ENCODE measurements at regions not wholly inside any gene's neighbourhood (a gene's known extent, or its start where the extent isn't known, plus 50 kb on each side); places are given as distances from the start of the nearest gene placed in this dataset.

- Histone ChIP-seq H3K4me3 (ENCODE audit: low read length in 2 of 2) (no peak overlapping the region), H3K27me3 (ENCODE audit: control insufficient read depth in 1 of 2, insufficient read depth in 2 of 2, low read length in 2 of 2) (no peaks in the 10 kb centered on the region), H3K9me3 (ENCODE audit: control insufficient read depth in 2 of 2, low read length in 2 of 2) (no peaks in the 10 kb centered on the region), H3K4me1 (ENCODE audit: control insufficient read depth, insufficient read depth, low read length) (peaks cover 21% of the 10 kb centered on the region), H3K27ac (ENCODE audit: low read length) (peak overlapping the region; percentile 32), H3K36me3 (ENCODE audit: control insufficient read depth in 2 of 2, insufficient read depth in 2 of 2, low read length in 2 of 2) (no peaks in the 10 kb centered on the region), H3K9ac (ENCODE audit: low read length in 2 of 2) (no peak overlapping the region)
These were observed 67.7 kb downstream of the PLEKHG1 start for GRCh38 chr6:150667359-150667758.

DNA sequence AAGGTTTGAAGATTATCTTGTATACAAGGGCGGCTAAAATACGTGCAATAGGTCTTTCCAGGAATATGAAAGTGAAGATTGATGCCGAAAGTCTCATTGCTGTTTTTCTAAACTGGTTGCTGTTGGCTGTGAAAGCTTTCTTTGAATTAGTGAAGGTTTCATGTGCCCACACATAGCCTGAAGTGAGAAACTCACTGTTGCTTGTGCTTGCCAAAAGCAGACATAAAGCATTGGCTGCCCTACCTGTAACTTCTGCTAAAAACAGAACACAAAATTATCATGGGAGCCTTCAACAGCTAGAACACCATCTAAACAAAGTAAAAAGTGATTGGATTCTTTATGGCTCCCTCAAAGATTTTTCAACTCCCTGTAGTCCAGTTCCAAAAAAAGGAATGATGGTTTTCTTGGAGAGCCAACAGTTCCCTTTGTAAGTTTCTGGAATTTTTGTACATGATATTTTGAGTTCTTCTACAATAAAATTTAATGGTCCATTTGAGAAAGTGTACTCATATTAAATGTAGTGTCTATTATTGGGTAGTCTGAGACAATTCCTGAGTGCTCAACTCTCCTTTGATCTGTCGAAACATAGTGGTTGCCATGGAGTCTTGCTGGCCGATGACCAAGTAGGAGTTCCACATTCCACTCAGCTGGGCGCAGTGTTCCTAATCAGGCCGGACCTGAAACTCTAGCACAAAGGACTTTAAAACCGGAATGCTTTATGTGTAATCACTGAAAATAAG, 68.5 kb downstream of the PLEKHG1 start:
- H3K36me3 ChIP-seq (ENCODE audit: control insufficient read depth in 2 of 2, insufficient read depth in 2 of 2, low read length in 2 of 2), result no peaks in the 10 kb centered on the region
- H3K4me3 ChIP-seq (ENCODE audit: low read length in 2 of 2), result no peak overlapping the region
- H3K27ac ChIP-seq (ENCODE audit: low read length), result peak overlapping the region; percentile 32
- peaks cover 21% of the 10 kb centered on the region for H3K4me1 ChIP-seq (ENCODE audit: control insufficient read depth, insufficient read depth, low read length)
- H3K9ac ChIP-seq (ENCODE audit: low read length in 2 of 2), result no peak overlapping the region
- H3K9me3 ChIP-seq (ENCODE audit: control insufficient read depth in 2 of 2, low read length in 2 of 2), result no peaks in the 10 kb centered on the region
- H3K27me3 ChIP-seq (ENCODE audit: control insufficient read depth in 1 of 2, insufficient read depth in 2 of 2, low read length in 2 of 2), result no peaks in the 10 kb centered on the region

- Histone ChIP-seq H3K36me3 (ENCODE audit: control insufficient read depth in 2 of 2, insufficient read depth in 2 of 2, low read length in 2 of 2) (no peaks in the 10 kb centered on the region), H3K9ac (ENCODE audit: low read length in 2 of 2) (peak overlapping the region in 1 of 2 donors; percentile 19), H3K27me3 (ENCODE audit: control insufficient read depth in 1 of 2, insufficient read depth in 2 of 2, low read length in 2 of 2) (no peaks in the 10 kb centered on the region), H3K9me3 (ENCODE audit: control insufficient read depth in 2 of 2, low read length in 2 of 2) (no peaks in the 10 kb centered on the region), H3K27ac (ENCODE audit: low read length) (peak overlapping the region; percentile 61), H3K4me3 (ENCODE audit: low read length in 2 of 2) (no peak overlapping the region), H3K4me1 (ENCODE audit: control insufficient read depth, insufficient read depth, low read length) (peaks cover 21% of the 10 kb centered on the region)
These were observed 69.2 kb downstream of the PLEKHG1 start for GRCh38 chr6:150668900-150669302.

DNA sequence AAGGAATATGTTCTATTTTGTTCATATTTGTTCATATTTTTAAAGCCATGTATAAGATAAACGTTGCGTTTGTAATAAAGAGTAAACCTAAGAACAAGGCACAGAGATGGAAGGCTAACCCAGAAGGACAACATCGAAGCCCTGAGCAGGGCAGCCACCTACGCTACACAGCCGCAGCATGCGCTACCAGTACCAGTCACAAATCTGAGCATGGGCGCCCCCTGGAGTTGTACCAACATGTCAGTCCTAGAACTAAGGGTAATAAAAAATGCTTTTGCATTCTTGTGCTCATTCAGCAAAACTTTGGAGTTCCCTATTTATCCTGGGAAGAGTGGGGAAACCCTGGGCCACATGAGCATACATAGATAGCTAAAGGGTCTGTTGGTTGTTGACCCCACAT, 70.6 kb downstream of the PLEKHG1 start:
- H3K4me3 ChIP-seq (ENCODE audit: low read length in 2 of 2), result no peak overlapping the region
- no peaks in the 10 kb centered on the region for H3K36me3 ChIP-seq (ENCODE audit: control insufficient read depth in 2 of 2, insufficient read depth in 2 of 2, low read length in 2 of 2)
- no peaks in the 10 kb centered on the region for H3K27me3 ChIP-seq (ENCODE audit: control insufficient read depth in 1 of 2, insufficient read depth in 2 of 2, low read length in 2 of 2)
- no peaks in the 10 kb centered on the region for H3K9me3 ChIP-seq (ENCODE audit: control insufficient read depth in 2 of 2, low read length in 2 of 2)
- no peak overlapping the region for H3K27ac ChIP-seq (ENCODE audit: low read length)
- H3K4me1 ChIP-seq (ENCODE audit: control insufficient read depth, insufficient read depth, low read length), result peaks cover 21% of the 10 kb centered on the region
- H3K9ac ChIP-seq (ENCODE audit: low read length in 2 of 2), result no peak overlapping the region

GRCh38 chr6:150672800-150673199, 73.1 kb downstream of the PLEKHG1 start:
- no peak overlapping the region for H3K27ac ChIP-seq (ENCODE audit: low read length)
- no peak overlapping the region for H3K9ac ChIP-seq (ENCODE audit: low read length in 2 of 2)

DNA sequence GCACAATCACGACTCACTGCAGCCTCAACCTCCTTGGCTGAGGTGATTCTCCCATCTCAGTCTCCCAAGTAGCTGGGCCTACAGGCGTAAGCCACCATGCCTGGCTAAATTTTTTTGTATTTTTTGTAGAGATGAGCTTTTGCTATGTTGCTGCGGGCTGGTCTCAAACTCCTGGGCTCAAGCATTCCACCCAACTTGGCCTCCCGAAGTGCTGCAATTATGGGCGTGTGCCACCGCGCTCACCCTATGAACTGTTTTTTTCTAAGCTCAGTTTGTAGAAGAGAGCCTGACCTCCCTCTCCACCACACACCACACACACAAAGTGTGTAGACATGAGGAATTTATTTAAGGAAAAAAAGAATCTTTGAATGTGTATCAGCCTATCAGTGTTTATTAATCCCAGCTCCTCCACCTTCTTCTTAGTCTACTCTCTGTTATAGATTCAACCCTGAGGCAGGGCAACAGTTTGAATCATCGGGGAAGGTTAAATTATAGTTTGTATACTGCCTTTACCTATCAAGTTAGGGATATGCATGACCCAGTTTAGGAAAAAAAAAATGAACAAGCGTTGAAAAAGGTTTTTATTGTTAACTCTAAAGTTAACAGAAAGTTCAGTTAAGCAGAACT, 74.1 kb downstream of the PLEKHG1 start:
- Histone ChIP-seq H3K9me3 (ENCODE audit: control insufficient read depth in 2 of 2, low read length in 2 of 2) (no peaks in the 10 kb centered on the region), H3K27ac (ENCODE audit: low read length) (no peak overlapping the region), H3K9ac (ENCODE audit: low read length in 2 of 2) (no peak overlapping the region), H3K36me3 (ENCODE audit: control insufficient read depth in 2 of 2, insufficient read depth in 2 of 2, low read length in 2 of 2) (no peaks in the 10 kb centered on the region), H3K4me3 (ENCODE audit: low read length in 2 of 2) (no peak overlapping the region), H3K27me3 (ENCODE audit: control insufficient read depth in 1 of 2, insufficient read depth in 2 of 2, low read length in 2 of 2) (no peaks in the 10 kb centered on the region), H3K4me1 (ENCODE audit: control insufficient read depth, insufficient read depth, low read length) (peaks cover 7% of the 10 kb centered on the region)

More at GRCh38 chr6:150672800-150673199, 73.1 kb downstream of the PLEKHG1 start:
- Histone ChIP-seq H3K27me3 (ENCODE audit: control insufficient read depth in 1 of 2, insufficient read depth in 2 of 2, low read length in 2 of 2) (no peaks in the 10 kb centered on the region), H3K4me1 (ENCODE audit: control insufficient read depth, insufficient read depth, low read length) (peaks cover 15% of the 10 kb centered on the region), H3K36me3 (ENCODE audit: control insufficient read depth in 2 of 2, insufficient read depth in 2 of 2, low read length in 2 of 2) (no peaks in the 10 kb centered on the region), H3K9me3 (ENCODE audit: control insufficient read depth in 2 of 2, low read length in 2 of 2) (no peaks in the 10 kb centered on the region), H3K4me3 (ENCODE audit: low read length in 2 of 2) (no peak overlapping the region)

GRCh38 chr6:150676344-150676743, 76.7 kb downstream of the PLEKHG1 start:
- no peak overlapping the region for H3K27ac ChIP-seq (ENCODE audit: low read length)
- no peak overlapping the region for H3K9ac ChIP-seq (ENCODE audit: low read length in 2 of 2)
- no peaks in the 10 kb centered on the region for H3K4me1 ChIP-seq (ENCODE audit: control insufficient read depth, insufficient read depth, low read length)
- H3K9me3 ChIP-seq (ENCODE audit: control insufficient read depth in 2 of 2, low read length in 2 of 2), result no peaks in the 10 kb centered on the region
- H3K4me3 ChIP-seq (ENCODE audit: low read length in 2 of 2), result no peak overlapping the region
- H3K27me3 ChIP-seq (ENCODE audit: control insufficient read depth in 1 of 2, insufficient read depth in 2 of 2, low read length in 2 of 2), result no peaks in the 10 kb centered on the region
- no peaks in the 10 kb centered on the region for H3K36me3 ChIP-seq (ENCODE audit: control insufficient read depth in 2 of 2, insufficient read depth in 2 of 2, low read length in 2 of 2)

DNA sequence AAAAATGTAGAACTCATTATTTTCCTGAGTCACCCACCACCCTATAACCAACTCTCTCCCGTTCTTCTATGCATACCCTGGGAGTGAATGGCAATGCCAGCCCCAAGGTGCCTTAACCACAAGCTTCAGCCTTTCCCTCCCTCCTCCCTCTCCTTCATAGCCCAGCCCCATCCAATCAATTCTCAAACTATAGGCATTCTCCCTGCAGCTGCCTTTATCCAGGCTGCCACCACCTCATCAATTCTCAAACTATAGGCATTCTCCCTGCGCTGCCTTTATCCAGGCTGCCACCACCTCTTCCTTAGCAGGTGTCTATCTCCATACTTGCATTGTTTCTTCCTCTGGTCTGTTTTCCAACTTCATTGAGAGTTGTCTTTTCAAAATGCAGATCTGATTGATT, 77.1 kb downstream of the PLEKHG1 start:
- H3K9me3 ChIP-seq (ENCODE audit: control insufficient read depth in 2 of 2, low read length in 2 of 2), result no peaks in the 10 kb centered on the region
- H3K27ac ChIP-seq (ENCODE audit: low read length), result no peak overlapping the region
- no peaks in the 10 kb centered on the region for H3K4me1 ChIP-seq (ENCODE audit: control insufficient read depth, insufficient read depth, low read length)
- H3K4me3 ChIP-seq (ENCODE audit: low read length in 2 of 2), result no peak overlapping the region
- H3K36me3 ChIP-seq (ENCODE audit: control insufficient read depth in 2 of 2, insufficient read depth in 2 of 2, low read length in 2 of 2), result no peaks in the 10 kb centered on the region
- no peak overlapping the region for H3K9ac ChIP-seq (ENCODE audit: low read length in 2 of 2)
- no peaks in the 10 kb centered on the region for H3K27me3 ChIP-seq (ENCODE audit: control insufficient read depth in 1 of 2, insufficient read depth in 2 of 2, low read length in 2 of 2)

- H3K27me3 ChIP-seq (ENCODE audit: control insufficient read depth in 1 of 2, insufficient read depth in 2 of 2, low read length in 2 of 2), result no peaks in the 10 kb centered on the region
- no peaks in the 10 kb centered on the region for H3K4me1 ChIP-seq (ENCODE audit: control insufficient read depth, insufficient read depth, low read length)
- no peak overlapping the region for H3K9ac ChIP-seq (ENCODE audit: low read length in 2 of 2)
These were observed 80.8 kb downstream of the PLEKHG1 start for GRCh38 chr6:150680510-150680909.

GRCh38 chr6:150681578-150682395, 82.1 kb downstream of the PLEKHG1 start:
- H3K4me3 ChIP-seq (ENCODE audit: low read length in 2 of 2), result no peak overlapping the region
- no peak overlapping the region for H3K9ac ChIP-seq (ENCODE audit: low read length in 2 of 2)
- no peaks in the 10 kb centered on the region for H3K9me3 ChIP-seq (ENCODE audit: control insufficient read depth in 2 of 2, low read length in 2 of 2)
- H3K4me1 ChIP-seq (ENCODE audit: control insufficient read depth, insufficient read depth, low read length), result no peaks in the 10 kb centered on the region
- no peak overlapping the region for H3K27ac ChIP-seq (ENCODE audit: low read length)
- no peaks in the 10 kb centered on the region for H3K36me3 ChIP-seq (ENCODE audit: control insufficient read depth in 2 of 2, insufficient read depth in 2 of 2, low read length in 2 of 2)
- no peaks in the 10 kb centered on the region for H3K27me3 ChIP-seq (ENCODE audit: control insufficient read depth in 1 of 2, insufficient read depth in 2 of 2, low read length in 2 of 2)

More at GRCh38 chr6:150680510-150680909, 80.8 kb downstream of the PLEKHG1 start:
- Histone ChIP-seq H3K9me3 (ENCODE audit: control insufficient read depth in 2 of 2, low read length in 2 of 2) (no peaks in the 10 kb centered on the region), H3K36me3 (ENCODE audit: control insufficient read depth in 2 of 2, insufficient read depth in 2 of 2, low read length in 2 of 2) (no peaks in the 10 kb centered on the region), H3K4me3 (ENCODE audit: low read length in 2 of 2) (no peak overlapping the region), H3K27ac (ENCODE audit: low read length) (no peak overlapping the region)
